GM23338 (cell line): ENCODE measurements at regions not wholly inside any gene's neighbourhood (a gene's known extent, or its start where the extent isn't known, plus 50 kb on each side); places are given as distances from the start of the nearest gene placed in this dataset.

ENCODE experiments used
- ATAC-seq: fragments of 200-7000 bp; cut with Tn5 transposase; 3 replicates; pipeline ENCODE4 v1.9.1; 2020
- DNase-seq: peaks from one replicate; pipeline ENCODE4 v3.0.0-alpha.2; 2015; ENCODE audit warnings: low spot score
- H2AFZ ChIP-seq: fragments of 200-600 bp; sonication (generic); 2 replicates; pipeline ENCODE4 v1.8.0; 2016; ENCODE audit warnings: antibody characterized with exemption, mild to moderate bottlenecking, moderate library complexity
- H3F3A ChIP-seq: fragments of 200-600 bp; sonication (generic); replicated peaks from 2 replicates; pipeline ENCODE4 v1.8.0; 2017; ENCODE audit warnings: antibody characterized with exemption, mixed run types, low read depth
- H3K27ac ChIP-seq: fragments of 200-600 bp; sonication (generic); 2 replicates; pipeline ENCODE4 v1.6.1; 2016; ENCODE audit warnings: low read depth
- H3K27me3 ChIP-seq: fragments of 200-600 bp; sonication (generic); 2 replicates; pipeline ENCODE4 v1.8.0; 2016; ENCODE audit warnings: mild to moderate bottlenecking, mixed run types, moderate library complexity; ENCODE audit not compliant: insufficient read depth
- H3K36me3 ChIP-seq: fragments of 200-600 bp; sonication (generic); 2 replicates; pipeline ENCODE4 v1.8.0; 2016; ENCODE audit warnings: mild to moderate bottlenecking; ENCODE audit not compliant: insufficient read depth
- H3K4me1 ChIP-seq: fragments of 200-600 bp; sonication (generic); 2 replicates; pipeline ENCODE4 v1.8.0; 2016; ENCODE audit warnings: mild to moderate bottlenecking, moderate library complexity; ENCODE audit not compliant: insufficient read depth
- H3K4me2 ChIP-seq: fragments of 200-600 bp; sonication (generic); 2 replicates; pipeline ENCODE4 v1.7.1; 2017; ENCODE audit warnings: mixed run types
- H3K4me3 ChIP-seq: fragments of 200-600 bp; sonication (generic); 2 replicates; pipeline ENCODE4 v1.6.1; 2016; ENCODE audit warnings: mixed run types
- H3K79me2 ChIP-seq: fragments of 200-600 bp; sonication (generic); replicated peaks from 2 replicates; pipeline ENCODE4 v1.8.0; 2017; ENCODE audit warnings: mild to moderate bottlenecking; ENCODE audit not compliant: insufficient read depth
- H3K9me2 ChIP-seq: fragments of 200-600 bp; sonication (generic); 2 replicates; pipeline ENCODE4 v1.8.0; 2017; ENCODE audit not compliant: insufficient read depth
- H4K20me1 ChIP-seq: fragments of 200-600 bp; sonication (generic); replicated peaks from 2 replicates; pipeline ENCODE4 v1.8.0; 2017; ENCODE audit warnings: mild to moderate bottlenecking; ENCODE audit not compliant: insufficient read depth
- H3K27ac Mint-ChIP-seq: 2 replicates; pipeline ENCODE4 v1.8.0; 2020; ENCODE audit warnings: inconsistent platforms, mild to moderate bottlenecking, moderate library complexity, mixed read lengths
- H3K27me3 Mint-ChIP-seq: 3 replicates; pipeline ENCODE4 v1.8.0; 2022; ENCODE audit warnings: low read depth, mild to moderate bottlenecking, moderate library complexity, mixed read lengths, inconsistent platforms; ENCODE audit not compliant: insufficient read depth, poor library complexity
- H3K36me3 Mint-ChIP-seq: 3 replicates; pipeline ENCODE4 v1.8.0; 2021; ENCODE audit warnings: low read depth, mild to moderate bottlenecking, inconsistent platforms, moderate library complexity, mixed read lengths
- H3K4me1 Mint-ChIP-seq: 3 replicates; pipeline ENCODE4 v1.8.0; 2020; ENCODE audit warnings: mild to moderate bottlenecking, inconsistent platforms, mixed read lengths
- H3K4me3 Mint-ChIP-seq: 3 replicates; pipeline ENCODE4 v1.8.0; 2021; ENCODE audit warnings: moderate library complexity, mild to moderate bottlenecking, inconsistent platforms, mixed read lengths
- H3K9me3 Mint-ChIP-seq: 3 replicates; pipeline ENCODE4 v1.8.0; 2020; ENCODE audit warnings: moderate library complexity, mild to moderate bottlenecking, inconsistent platforms, mixed read lengths
- CREB1 ChIP-seq: fragments of 250-450 bp; sonication (Bioruptor Pico); IDR thresholded peaks from 2 replicates; pipeline ENCODE4 v1.5.0; 2020; ENCODE audit warnings: low read depth, mild to moderate bottlenecking, moderate library complexity
- CTCF ChIP-seq, 2 experiments: fragments of 200-600 bp in 1 of 2; sonication (generic) in 1 of 2; conservative IDR thresholded peaks; 2 replicates each; pipeline versions ENCODE4 v1.5.1 to v1.6.1; 2016 to 2017; ENCODE audit warnings: antibody characterized with exemption in 2 of 2, low read depth in 2 of 2, mild to moderate bottlenecking in 2 of 2, moderate library complexity in 1 of 2
- ETS1 ChIP-seq: IDR thresholded peaks from 2 replicates; pipeline ENCODE4 v1.6.1; 2016; ENCODE audit warnings: antibody characterized with exemption
- EZH2 ChIP-seq: fragments of 200-600 bp; sonication (generic); IDR thresholded peaks from one replicate; pipeline ENCODE4 v1.8.0; 2017; ENCODE audit warnings: antibody characterized with exemption, mild to moderate bottlenecking, low read depth; ENCODE audit not compliant: unreplicated experiment
- EZH2phosphoT487 ChIP-seq: fragments of 200-600 bp; sonication (generic); IDR thresholded peaks from one replicate; pipeline ENCODE4 v1.8.1; 2018; ENCODE audit warnings: antibody characterized with exemption; ENCODE audit not compliant: unreplicated experiment
- JUNB ChIP-seq: IDR thresholded peaks from one replicate; pipeline ENCODE4 v1.6.1; 2016; ENCODE audit warnings: antibody characterized with exemption; ENCODE audit not compliant: unreplicated experiment
- NANOG ChIP-seq: IDR thresholded peaks from 2 replicates; pipeline ENCODE4 v1.6.1; 2016; ENCODE audit warnings: antibody characterized with exemption, borderline replicate concordance
- POLR2AphosphoS5 ChIP-seq: IDR thresholded peaks from 2 replicates; pipeline ENCODE4 v1.6.1; 2016; ENCODE audit warnings: antibody characterized with exemption, low read depth
- REST ChIP-seq: IDR thresholded peaks from one replicate; pipeline ENCODE4 v1.6.1; 2018; ENCODE audit warnings: antibody characterized with exemption; ENCODE audit not compliant: unreplicated experiment
- STAT1 ChIP-seq: IDR thresholded peaks from one replicate; pipeline ENCODE4 v1.6.1; 2016; ENCODE audit warnings: antibody characterized with exemption; ENCODE audit not compliant: unreplicated experiment
- ZNF114 ChIP-seq: fragments of 250-450 bp; sonication (Bioruptor Pico); IDR thresholded peaks from 2 replicates; pipeline ENCODE4 v1.5.0; 2020; ENCODE audit warnings: mild to moderate bottlenecking, moderate library complexity
- ZNF331 ChIP-seq: fragments of 250-450 bp; sonication (Bioruptor Pico); IDR thresholded peaks from 2 replicates; pipeline ENCODE4 v1.5.0; 2020; ENCODE audit warnings: low read depth, mild to moderate bottlenecking, moderate library complexity
- ZNF462 ChIP-seq: fragments of 250-450 bp; sonication (Bioruptor Pico); IDR thresholded peaks from 2 replicates; pipeline ENCODE4 v1.5.0; 2020; ENCODE audit warnings: mild to moderate bottlenecking, moderate library complexity

- H3K9me2 ChIP-seq, result no peaks in the 10 kb centered on the region
- H3K4me3 ChIP-seq, result no peak overlapping the region
- no peaks in the 10 kb centered on the region for H3F3A ChIP-seq
- Mint-ChIP-seq H3K9me3 (no peaks in the 10 kb centered on the region), H3K27me3 (peaks cover 2% of the 10 kb centered on the region), H3K36me3 (no peaks in the 10 kb centered on the region), H3K4me3 (no peak overlapping the region), H3K4me1 (no peaks in the 10 kb centered on the region), H3K27ac (no peak overlapping the region; the same call in 1 of the 2 replicates)
- no peak overlapping the region for H2AFZ ChIP-seq
- no peaks in the 10 kb centered on the region for H4K20me1 ChIP-seq
- H3K4me2 ChIP-seq, result no peak overlapping the region
- H3K36me3 ChIP-seq, result no peaks in the 10 kb centered on the region
- DNase-seq (no peak), ATAC-seq (no peak)
- no peaks in the 10 kb centered on the region for H3K79me2 ChIP-seq
- H3K4me1 ChIP-seq, result no peaks in the 10 kb centered on the region
- no peaks in the 10 kb centered on the region for H3K27me3 ChIP-seq
- no peak for TF ChIP-seq ETS1
- TF ChIP-seq CREB1 (CRISPR knock-in tag), result no peak
- TF ChIP-seq POLR2AphosphoS5, result no peak
- TF ChIP-seq ZNF331 (CRISPR knock-in tag), result no peak
- TF ChIP-seq NANOG, result no peak
- TF ChIP-seq EZH2, result no peak
- no peak for TF ChIP-seq ZNF114
- TF ChIP-seq ZNF462 (CRISPR knock-in tag), result no peak
- no peak for TF ChIP-seq REST
- TF ChIP-seq STAT1, result no peak
- no peak for TF ChIP-seq JUNB
- TF ChIP-seq EZH2phosphoT487, result no peak
- TF ChIP-seq CTCF (conservative IDR thresholded peaks at IDR 0.05; ENCODE audit: low read depth in 2 of 2), result no peak
- H3K27ac ChIP-seq, result no peak overlapping the region
These were observed 971.0 kb downstream of the AMY1C start for GRCh38 chr1:104720741-104721140.
